ENCODE measurements at regions not wholly inside any gene's neighbourhood (a gene's known extent, or its start where the extent isn't known, plus 50 kb on each side); places are given as distances from the start of the nearest gene placed in this dataset.

GRCh38 chr2:215879977-215880940 is 133.1 kb downstream of the MREG start:
- TF ChIP-seq POLR2AphosphoS5 (IDR thresholded peaks at IDR 0.05) (no peak), POLR2A (IDR thresholded peaks at IDR 0.05) (no peak), CTCF (IDR thresholded peaks at IDR 0.05) (no peak)
- Histone ChIP-seq H3K9me3 (no peaks in the 10 kb centered on the region), H3K36me3 (no peaks in the 10 kb centered on the region), H3K4me1 (no peaks in the 10 kb centered on the region), H3K27me3 (no peaks in the 10 kb centered on the region), H3K4me3 (no peak overlapping the region), H3K27ac (no peak overlapping the region)
- DNase-seq (ENCODE audit: low spot score in 2 of 2), result no peak
- intact Hi-C loops (cut with DNase I; ENCODE audit: low total_unique reads), result no loop called here

- no peak for DNase-seq (ENCODE audit: low spot score in 2 of 2)
- intact Hi-C loops (cut with DNase I; ENCODE audit: low total_unique reads), result no loop called here
- Histone ChIP-seq H3K4me3 (no peak overlapping the region), H3K4me1 (no peaks in the 10 kb centered on the region), H3K27ac (no peak overlapping the region), H3K27me3 (no peaks in the 10 kb centered on the region), H3K36me3 (no peaks in the 10 kb centered on the region), H3K9me3 (no peaks in the 10 kb centered on the region)
- TF ChIP-seq CTCF (IDR thresholded peaks at IDR 0.05) (no peak), POLR2A (IDR thresholded peaks at IDR 0.05) (no peak), POLR2AphosphoS5 (IDR thresholded peaks at IDR 0.05) (no peak)
Observed at GRCh38 chr2:215879331-215879730, 134.0 kb downstream of the MREG start.

GRCh38 chr2:215878476-215879063 is 134.8 kb downstream of the MREG start:
- H3K9me3 ChIP-seq, result no peaks in the 10 kb centered on the region
- DNase-seq (ENCODE audit: low spot score in 2 of 2), result no peak

GRCh38 chr2:215876937-215877238 is 136.5 kb downstream of the MREG start:
- Histone ChIP-seq H3K27me3 (no peaks in the 10 kb centered on the region), H3K27ac (no peak overlapping the region), H3K4me3 (no peak overlapping the region), H3K36me3 (no peaks in the 10 kb centered on the region), H3K9me3 (no peaks in the 10 kb centered on the region), H3K4me1 (no peaks in the 10 kb centered on the region)
- no peak for DNase-seq (ENCODE audit: low spot score in 2 of 2)
- intact Hi-C loops (cut with DNase I; ENCODE audit: low total_unique reads), result no loop called here
- TF ChIP-seq POLR2AphosphoS5 (IDR thresholded peaks at IDR 0.05) (no peak), POLR2A (IDR thresholded peaks at IDR 0.05) (no peak), CTCF (IDR thresholded peaks at IDR 0.05) (no peak)

More at GRCh38 chr2:215878476-215879063, 134.8 kb downstream of the MREG start:
- Histone ChIP-seq H3K36me3 (no peaks in the 10 kb centered on the region), H3K27me3 (no peaks in the 10 kb centered on the region), H3K27ac (no peak overlapping the region), H3K4me1 (no peaks in the 10 kb centered on the region), H3K4me3 (no peak overlapping the region)
- intact Hi-C loops (cut with DNase I; ENCODE audit: low total_unique reads), result no loop called here
- TF ChIP-seq POLR2A (IDR thresholded peaks at IDR 0.05) (no peak), POLR2AphosphoS5 (IDR thresholded peaks at IDR 0.05) (no peak), CTCF (IDR thresholded peaks at IDR 0.05) (no peak)
